PFSK-1 (cell line): ENCODE measurements at regions not wholly inside any gene's neighbourhood (a gene's known extent, or its start where the extent isn't known, plus 50 kb on each side); places are given as distances from the start of the nearest gene placed in this dataset.

Source experiments
- FOXP2 ChIP-seq: optimal IDR thresholded peaks from 2 replicates; pipeline ENCODE3; 2011; ENCODE audit warnings: borderline replicate concordance, control low read depth, inconsistent platforms; ENCODE audit not compliant: insufficient read depth; ENCODE audit errors: extremely low read length, extremely low read depth
- POLR2AphosphoS5 ChIP-seq: IDR thresholded peaks from 2 replicates; pipeline ENCODE4 v1.6.1; 2012; ENCODE audit warnings: low read depth, mild to moderate bottlenecking, control low read depth, low read length, moderate library complexity
- REST ChIP-seq, 2 experiments: IDR thresholded peaks; 2 replicates each; pipeline versions ENCODE4 v1.6.1 to v1.8.0; 2011 to 2012; ENCODE audit warnings: low read depth in 2 of 2, low read length in 2 of 2, control low read depth in 1 of 2, inconsistent platforms in 1 of 2, mild to moderate bottlenecking in 1 of 2, moderate library complexity in 1 of 2; ENCODE audit not compliant: insufficient read depth in 1 of 2
- SIN3A ChIP-seq: IDR thresholded peaks from 2 replicates; pipeline ENCODE4 v1.6.1; 2012; ENCODE audit warnings: mild to moderate bottlenecking, low read length, moderate library complexity, borderline replicate concordance; ENCODE audit not compliant: insufficient read depth
- TAF1 ChIP-seq: IDR thresholded peaks from 2 replicates; pipeline ENCODE4 v1.6.1; 2012; ENCODE audit warnings: low read length, control low read depth, borderline replicate concordance; ENCODE audit not compliant: insufficient read depth

- no peak for TF ChIP-seq POLR2AphosphoS5
- TF ChIP-seq SIN3A: no peak
- TF ChIP-seq REST (IDR thresholded peaks at IDR 0.05; ENCODE audit: insufficient read depth in 1 of 2, low read depth in 2 of 2, low read length in 2 of 2): no peak
- no peak for TF ChIP-seq TAF1
- TF ChIP-seq FOXP2: no peak
These were observed 73.0 kb upstream of the MYLIP start for GRCh38 chr6:16055852-16056251.
